GM21717 (cell line): ENCODE measurements at regions not wholly inside any gene's neighbourhood (a gene's known extent, or its start where the extent isn't known, plus 50 kb on each side); places are given as distances from the start of the nearest gene placed in this dataset.
"Not testable (repeated sequence)": the region's sequence is repeated elsewhere in the genome, so short reads cannot be mapped to it uniquely, and the experiment has no call there.

ENCODE experiments used
- ATAC-seq: cut with Tn5 transposase; IDR thresholded peaks from one replicate; pipeline ENCODE4 v1.9.1; 2021; ENCODE audit warnings: mild to moderate bottlenecking, moderate library complexity; ENCODE audit not compliant: unreplicated experiment

DNA sequence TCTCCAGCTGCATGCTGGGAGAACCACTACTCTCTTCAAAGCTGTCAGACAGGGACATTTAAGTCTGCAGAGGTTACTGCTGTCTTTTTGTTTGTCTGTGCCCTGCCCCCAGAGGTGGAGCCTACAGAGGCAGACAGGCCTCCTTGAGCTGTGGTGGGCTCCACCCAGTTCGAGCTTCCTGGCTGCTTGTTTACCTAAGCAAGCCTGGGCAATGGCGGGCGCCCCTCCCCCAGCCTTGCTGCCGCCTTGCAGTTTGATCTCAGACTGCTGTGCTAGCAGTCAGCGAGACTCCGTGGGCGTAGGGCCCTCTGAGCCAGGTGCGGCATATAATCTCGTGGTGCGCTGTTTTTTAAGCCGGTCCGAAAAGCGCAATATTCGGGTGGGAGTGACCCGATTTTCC is 215.0 kb downstream of the STIM2 start:
- not testable (repeated sequence) for ATAC-seq

DNA sequence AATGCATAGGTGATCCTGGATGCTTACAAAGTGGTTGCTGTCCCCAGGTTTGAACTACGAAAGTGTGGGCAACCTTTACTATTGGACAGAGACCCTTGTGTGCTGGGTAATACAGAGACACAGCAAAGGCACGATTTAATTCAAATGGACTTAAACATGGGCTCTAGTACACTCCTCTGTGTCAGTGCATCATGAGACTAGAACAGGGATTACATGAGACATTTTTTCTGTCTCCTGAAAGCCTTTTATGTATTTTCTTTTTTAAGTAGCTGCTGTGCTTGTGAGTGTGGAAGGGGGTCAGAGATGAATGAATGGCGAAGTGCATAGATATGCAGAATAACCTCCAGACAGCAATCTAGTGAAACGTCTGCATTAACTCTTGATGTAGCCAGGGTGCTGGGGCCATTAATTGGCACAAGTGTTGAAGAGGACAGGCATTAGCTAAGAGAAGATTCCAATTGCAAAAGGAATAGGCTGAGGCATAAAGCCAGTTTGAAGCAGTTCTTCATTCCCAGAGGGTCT is 218.4 kb downstream of the STIM2 start:
- ATAC-seq = no peak

DNA sequence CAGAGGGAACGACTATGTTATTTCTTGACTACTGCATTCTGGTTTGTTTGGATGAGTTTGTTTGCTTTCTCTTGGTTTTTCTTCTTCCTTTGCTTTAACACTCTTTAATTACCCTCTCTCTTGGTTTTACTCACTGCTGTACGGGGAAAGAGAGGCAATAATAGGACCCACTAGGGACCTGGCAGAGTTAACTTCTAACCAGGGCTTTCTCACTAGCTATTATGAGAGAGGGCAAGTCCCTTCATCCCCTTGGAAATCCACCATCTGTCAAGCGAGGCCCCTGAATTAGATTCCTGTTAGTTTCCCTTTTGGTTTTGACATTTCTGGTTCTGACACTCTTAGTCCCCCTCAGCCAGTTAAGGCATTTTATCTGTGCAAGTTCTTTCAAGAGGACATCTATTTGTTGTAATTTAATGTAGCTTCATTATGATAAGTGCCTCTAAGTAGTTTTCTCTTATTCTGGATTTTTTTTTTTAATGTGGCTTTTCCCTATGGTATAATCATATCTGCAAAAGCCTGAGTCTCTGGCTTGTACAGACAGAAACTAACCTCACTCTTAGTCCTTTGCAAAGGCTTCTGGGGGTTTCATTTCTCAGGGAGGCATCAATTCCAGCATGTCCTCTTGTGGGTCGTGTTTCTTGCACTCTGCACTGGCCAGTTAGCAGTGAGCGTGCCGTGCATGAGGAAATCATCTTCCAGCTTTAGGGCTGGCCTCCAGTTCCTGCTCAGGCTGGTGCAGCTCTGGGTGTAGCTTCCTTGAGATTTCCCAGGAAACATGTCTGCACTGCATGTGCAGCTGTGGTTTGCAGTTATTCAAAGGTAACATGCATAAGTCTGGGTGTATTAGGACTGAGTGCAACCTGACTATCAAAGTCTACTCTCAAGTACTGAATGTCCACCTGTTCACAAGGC is 221.3 kb downstream of the STIM2 start:
- ATAC-seq = peak; percentile 85

DNA sequence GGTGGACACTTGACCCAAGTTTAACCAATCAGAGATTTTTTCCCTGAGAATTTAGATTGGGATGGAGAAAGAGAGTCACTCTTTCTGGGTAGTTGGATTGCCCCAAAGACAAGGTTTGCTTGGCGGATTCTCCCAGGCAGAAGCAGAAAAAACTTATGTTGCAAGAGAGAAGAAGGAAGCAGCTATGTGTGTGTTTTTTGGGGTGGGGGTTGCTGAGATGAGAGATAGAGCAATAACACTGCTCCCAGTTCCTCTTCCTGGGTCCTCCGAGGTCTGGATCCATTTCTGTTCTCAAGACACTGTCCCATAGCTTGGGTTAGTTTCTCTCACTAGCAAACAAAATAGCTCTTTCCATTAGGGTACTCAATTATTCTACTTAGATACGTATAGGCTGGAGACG is 222.1 kb downstream of the STIM2 start:
- no peak for ATAC-seq

DNA sequence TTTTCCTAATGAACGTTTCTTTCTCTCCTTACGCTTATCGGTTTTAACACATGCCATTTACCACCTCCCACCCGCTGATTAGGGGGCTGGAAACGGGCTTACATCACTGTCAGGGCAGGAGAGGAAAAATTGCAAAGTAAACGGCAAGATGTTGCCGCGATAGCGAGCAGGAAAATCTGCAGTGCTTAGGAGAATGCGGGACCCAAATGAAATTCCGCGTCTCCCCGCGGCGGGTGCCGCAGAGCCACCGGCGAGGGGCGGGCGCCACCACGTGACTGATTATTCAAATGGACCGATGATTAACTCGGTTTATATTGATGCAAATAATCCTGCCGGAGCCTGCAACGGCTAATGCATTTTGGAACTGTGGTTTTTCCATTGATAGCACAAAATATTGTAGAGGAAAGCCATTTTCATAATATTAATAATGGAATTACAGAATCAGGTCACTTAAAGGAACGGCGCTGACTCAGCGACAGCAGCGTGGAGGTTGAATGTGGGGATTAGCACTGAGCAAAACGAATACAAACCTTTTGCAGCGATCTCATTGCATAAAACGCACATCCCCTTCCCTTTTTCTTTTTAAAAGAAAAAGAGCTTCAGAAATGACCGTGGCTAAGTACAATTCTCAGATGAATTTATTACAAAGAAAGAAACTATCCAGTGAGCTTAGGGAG is 224.2 kb downstream of the STIM2 start:
- no peak for ATAC-seq

DNA sequence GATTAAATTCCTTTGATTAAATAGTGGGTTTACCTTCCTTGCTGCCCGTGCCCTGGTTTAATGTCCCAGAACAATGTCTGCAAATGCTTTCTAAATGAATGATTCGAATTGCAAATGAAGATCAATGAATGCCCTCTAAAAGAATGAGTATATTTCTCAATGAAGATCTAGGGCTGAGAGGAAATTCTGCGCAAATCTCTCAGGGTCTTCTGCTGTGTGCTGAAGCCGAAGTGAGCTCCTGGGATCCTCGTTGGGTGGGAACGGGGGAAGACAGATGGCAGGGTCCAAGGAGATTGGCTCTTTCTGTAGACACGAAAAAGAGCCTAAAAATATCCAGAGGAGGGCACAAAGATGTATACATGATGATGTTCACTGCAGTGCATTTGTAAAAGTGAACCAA is 224.8 kb downstream of the STIM2 start:
- no peak for ATAC-seq

DNA sequence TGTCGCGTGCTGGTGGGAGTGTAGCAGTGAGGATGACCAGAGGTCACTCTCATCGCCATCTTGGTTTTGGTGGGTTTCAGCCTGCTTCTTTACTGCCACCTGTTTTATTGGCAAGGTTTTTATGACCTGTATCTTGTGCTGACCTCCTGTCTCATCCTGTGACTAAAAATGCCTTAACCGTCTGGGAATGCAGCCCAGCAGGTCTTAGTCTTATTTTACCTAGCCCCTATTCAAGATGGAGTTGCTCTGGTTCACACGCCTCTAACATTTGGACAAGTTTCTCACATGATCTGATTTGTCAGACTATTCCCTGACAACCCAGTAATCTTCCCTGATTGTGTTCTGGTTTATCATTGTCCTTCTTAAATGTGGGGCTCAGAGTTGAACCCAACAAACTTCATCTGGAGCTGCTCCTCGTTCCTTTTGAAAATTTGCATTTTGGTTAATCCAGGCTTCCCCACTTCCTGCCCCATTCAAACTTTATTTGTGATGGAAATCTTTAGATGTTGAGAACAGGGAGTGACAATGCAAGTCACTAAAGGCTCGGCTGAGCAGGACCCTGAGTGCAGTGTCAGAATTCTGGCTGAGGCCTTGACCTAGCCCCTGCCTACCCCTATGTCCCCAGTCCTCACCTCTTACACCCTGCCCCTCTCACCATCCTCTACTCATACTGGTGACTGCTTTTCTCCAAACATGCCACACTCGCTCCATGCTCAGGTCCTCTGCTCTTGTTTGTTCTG is 226.8 kb downstream of the STIM2 start:
- no peak for ATAC-seq

DNA sequence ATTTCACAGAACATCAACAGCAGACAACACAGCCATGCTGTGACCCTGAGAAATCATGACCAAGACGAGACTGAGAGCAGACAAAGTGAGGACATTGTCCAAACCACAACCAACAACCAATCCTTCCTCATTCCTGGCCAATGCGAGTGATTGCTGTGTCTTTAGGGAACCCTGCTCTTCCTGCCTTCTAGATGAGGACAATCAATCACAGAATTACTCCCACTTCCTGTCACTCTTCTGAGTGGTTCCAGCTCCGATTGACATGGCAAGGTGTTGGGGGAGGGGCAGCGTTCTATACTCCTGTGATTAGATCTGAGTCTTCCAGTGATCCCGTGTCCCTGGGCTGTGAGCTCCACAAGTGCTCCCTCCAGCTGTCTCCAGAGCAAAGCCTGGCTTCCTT is 227.8 kb downstream of the STIM2 start:
- ATAC-seq = no peak

DNA sequence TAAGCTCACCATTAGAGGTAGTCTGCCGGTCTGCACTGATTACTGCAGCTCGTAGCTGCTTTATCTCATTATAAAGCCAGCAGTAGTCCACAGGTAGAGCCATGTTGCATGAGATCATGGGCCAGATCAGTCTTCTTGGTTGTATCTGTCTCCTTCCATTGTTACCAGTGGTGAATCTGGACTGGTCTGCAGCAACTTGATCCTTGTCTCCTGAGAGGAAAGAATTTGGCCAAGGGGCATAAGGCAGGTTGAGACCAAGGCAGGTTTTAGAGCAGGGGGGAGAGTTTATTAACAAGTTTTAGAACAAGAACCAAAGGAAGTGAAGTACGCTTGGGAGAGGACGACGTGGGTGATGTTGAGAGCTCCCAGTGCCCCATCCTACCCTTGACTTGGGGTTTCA is 228.5 kb downstream of the STIM2 start:
- ATAC-seq = no peak

DNA sequence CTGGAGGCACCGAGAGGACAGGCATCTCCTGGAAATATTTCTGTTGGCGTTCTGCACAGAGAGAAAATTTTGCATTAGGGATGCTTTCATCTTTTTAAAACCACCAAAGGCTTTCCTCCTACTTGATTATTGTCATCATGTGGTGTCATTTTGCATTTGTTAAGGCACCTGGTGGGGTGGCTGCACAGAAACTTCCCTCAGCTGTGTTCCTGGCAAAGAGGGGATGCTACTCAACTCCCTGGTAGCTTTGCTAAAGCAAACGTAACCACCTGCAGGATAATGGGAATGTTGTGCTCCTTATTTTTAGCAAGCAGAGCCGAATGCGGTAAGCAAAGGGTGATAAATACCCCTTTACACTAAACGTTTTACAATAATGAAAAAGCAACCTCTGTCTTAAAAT is 229.8 kb downstream of the STIM2 start:
- ATAC-seq = no peak

DNA sequence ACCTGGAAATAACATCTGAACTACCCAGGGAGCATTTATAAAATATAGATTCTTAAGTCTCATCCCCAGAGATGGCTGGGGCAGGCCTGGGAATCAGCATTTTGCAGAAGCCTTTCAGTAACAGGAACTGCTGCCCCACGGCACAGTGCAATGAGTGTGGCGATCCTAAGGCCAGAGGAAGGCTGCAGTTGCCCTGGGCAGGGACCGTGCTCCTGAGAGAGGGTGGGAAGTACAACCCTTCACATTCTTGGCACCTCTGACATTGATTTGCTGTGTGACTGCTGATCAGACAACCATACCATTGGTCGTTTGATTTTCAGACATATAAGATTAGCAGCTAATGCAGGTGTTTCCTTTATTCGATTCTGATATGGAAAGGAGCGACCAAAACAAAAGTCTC is 233.6 kb downstream of the STIM2 start:
- no peak for ATAC-seq

DNA sequence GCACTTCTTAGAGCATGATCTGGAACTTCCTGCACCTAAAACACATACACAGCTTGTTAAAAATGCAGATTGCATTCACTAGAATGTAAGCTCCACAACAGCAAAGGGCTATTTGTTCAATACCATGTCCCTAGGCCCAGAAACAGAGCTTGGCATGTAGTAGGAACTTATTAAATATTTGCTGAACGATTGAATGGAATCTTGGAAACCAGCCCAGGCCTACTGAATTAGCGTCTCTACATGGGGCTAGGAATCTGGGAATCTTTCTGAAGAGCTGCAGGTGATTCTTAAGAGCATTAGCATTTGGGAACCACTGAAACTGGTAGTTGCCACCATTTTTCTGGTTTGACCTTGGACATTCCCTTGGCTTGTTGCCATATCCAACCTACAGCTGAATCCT is 234.1 kb downstream of the STIM2 start:
- no peak for ATAC-seq

DNA sequence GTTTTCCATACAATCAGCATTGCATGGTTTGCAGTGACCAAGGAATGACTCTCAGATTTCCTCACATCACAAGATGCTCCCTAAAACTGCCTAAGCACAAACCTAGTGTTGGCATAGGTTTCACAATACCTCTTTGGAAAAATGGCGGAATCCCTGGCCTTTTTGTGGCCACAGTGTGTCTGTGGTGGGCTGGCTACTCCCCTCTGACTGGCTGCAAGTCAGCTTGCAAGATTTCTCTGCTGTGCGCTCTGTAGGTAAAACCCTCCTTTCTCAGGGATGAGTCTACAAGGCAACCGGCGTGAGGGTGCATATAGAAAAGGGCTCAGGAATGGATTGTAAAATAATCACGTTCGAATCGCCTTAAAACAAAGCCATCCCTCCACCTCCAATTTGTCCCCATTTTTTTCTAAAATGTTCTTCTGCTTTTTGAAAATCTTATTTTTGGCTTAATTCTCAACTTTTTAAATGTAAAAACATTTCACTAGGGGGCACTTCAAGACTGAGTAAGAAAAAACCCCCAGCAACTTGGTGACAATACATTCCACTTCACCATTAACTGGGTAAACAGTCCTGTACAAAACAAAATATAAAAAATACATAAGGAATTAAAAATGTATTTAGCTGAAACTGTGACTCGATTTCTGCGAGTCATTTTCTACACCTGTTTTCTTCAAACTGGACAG is 235.6 kb downstream of the STIM2 start:
- ATAC-seq = no peak

DNA sequence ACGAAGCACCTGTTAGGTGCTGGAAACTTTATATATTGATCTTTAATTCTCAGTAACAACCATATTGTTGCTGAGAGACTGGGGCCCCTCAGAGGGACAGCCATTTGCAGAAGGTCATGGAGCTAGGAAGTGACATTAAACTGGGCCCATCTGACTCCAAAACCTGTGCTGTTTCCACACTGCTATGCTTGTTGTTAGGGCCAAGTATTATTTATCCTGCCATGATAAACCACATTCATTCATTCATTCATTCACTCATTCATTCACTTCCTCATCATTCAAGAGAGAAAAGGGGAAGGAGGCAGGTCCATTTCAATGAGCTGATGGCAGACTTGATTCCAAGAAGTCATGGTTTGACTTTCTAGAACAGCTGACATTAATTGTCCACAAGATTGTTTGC is 237.4 kb downstream of the STIM2 start:
- ATAC-seq = no peak

DNA sequence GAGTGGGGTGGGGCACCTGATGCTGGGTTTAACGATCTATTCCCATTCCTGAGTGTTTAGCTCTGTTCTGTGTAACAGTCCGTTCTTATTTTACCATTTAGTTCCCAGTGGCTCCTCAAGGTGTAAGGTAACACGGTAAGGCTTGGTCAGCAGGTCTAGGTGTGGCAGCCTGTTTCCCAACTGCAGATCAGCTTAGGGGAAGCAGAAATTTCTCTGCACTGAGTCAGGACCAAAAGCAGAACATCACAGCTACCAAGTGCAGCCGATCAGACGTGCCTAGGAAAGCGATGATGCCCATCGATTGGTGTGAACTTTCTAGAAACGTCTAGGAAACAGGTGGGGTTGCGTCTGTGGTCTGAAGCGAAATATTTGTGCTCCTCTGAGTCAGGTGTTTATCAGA is 240.1 kb downstream of the STIM2 start:
- ATAC-seq = no peak

DNA sequence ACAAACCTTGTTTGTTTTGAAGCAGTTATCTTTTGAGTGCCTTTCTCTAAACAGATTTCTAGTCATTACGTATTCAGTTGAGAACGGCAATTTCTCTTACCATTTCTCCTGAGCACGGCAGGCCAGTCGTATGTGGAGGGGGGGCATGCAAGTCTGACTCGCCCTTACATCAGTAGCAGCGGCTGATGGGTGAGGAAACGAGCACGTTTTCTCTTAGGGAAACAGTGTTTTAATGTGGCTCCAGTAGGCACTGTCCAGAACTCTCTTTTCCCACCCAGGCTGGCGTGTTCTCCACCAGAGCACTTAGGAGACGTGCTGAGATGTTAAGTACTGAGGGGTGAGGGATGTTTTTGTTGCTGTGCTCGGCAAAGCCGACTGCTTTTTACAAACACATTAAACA is 240.5 kb downstream of the STIM2 start:
- no peak for ATAC-seq

DNA sequence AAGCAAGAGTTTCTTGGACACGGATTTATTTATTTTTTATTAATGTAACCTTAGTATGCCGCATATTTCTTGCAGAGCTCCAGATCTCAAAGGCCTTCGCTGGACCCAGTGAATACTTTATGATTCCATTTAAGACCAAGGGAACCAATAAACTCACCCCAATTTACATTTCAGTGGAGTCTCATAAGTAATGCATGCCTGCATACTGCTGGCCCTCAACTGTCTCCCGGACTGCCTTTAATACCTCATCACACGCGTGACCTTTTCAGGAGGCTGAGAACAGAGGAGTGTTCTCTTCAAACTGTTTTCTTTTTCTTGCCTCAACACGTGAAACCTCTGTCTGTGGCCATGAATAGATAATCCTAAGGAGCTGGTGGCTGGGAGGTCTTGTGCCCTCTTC is 240.9 kb downstream of the STIM2 start:
- no peak for ATAC-seq

DNA sequence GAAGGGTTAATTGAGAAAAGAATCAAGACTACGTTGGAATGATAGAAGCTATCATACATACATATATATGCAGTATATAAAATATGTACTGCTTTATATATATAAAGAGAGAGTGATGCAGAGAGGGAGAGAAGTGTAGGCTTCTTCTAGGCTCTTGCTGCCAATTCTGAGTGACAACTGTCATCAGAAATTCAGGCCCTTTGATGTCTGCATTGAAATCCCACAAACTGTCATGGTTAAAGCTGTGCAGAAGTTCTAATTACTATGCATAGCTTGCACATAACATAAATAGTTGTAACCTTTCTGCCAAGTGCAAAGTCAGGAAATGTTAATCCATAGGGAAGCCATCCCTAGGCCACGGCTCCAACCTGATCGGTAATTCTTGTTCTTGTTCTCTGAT is 251.0 kb downstream of the STIM2 start:
- ATAC-seq = no peak

DNA sequence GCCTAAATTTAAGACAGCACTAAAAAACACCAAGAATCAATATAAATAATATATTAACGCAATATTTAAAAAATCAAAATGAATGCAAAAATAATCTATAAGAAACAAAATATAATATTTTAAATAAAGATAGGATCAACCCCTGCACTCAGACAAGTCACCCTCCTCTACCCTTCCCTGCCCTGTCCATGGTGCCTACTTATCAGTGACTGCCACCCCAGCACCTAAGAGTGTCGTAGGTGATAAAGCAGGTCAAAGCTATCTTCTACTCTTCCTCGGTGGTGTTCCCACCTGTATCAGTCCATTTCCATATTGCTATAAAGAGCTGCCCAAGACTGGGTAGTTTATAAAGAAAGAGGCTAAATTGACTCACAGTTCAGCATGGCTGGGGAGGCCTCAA is 251.9 kb downstream of the STIM2 start:
- ATAC-seq = no peak

DNA sequence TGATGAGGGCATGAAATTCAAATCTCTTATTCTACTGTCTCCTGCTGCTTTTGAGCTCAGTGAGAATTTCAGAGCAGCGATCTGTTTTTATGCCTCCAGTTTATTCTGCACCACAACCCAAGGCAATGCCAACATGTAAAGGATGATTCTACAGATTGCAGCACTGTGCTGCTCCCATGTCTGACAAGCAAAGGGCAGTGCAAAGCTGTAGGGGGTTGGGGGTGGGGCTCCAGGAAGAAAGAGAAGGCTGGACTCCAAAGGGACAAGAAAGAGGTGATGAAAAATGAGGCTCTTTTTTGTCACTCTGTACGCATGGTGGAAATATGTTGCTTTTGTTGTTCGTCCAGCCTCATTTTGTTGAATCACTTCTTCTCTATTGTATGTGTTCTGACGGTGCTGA is 254.6 kb downstream of the STIM2 start:
- no peak for ATAC-seq

DNA sequence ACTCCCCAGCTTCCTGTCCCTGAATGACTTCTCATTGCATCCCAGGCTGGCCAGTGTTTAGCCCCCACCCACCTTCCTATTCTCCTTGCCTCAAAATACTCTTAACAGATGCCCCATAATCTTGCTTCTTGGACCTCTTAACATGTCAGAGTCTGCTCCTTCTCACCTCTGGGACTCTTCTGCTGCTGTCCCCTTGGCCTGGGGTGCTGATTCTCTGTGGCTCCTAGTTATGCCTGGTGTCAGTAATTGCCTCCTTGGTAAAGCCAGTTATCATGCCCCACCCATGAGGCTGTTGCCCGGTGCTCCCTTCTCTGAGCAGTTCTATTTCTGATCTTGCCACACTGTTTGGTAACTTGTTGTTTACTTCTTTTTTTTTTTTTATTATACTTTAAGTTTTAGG is 256.8 kb downstream of the STIM2 start:
- no peak for ATAC-seq
